ENCODE measurements at regions not wholly inside any gene's neighbourhood (a gene's known extent, or its start where the extent isn't known, plus 50 kb on each side); places are given as distances from the start of the nearest gene placed in this dataset.

- no peak for FAIRE-seq
- no peak overlapping the region for H2AFZ ChIP-seq (ENCODE audit: low read depth, low read length)
- H3K4me1 ChIP-seq (ENCODE audit: insufficient read depth, low read length), result no peaks in the 10 kb centered on the region
- Mint-ChIP-seq H3K27me3 (ENCODE audit: low read depth, unreplicated experiment) (no peaks in the 10 kb centered on the region), H3K36me3 (ENCODE audit: low read depth, unreplicated experiment) (no peaks in the 10 kb centered on the region), H3K9me3 (ENCODE audit: unreplicated experiment) (peaks cover 1% of the 10 kb centered on the region), H3K27ac (ENCODE audit: unreplicated experiment) (no peak overlapping the region), H3K4me1 (ENCODE audit: low read depth, unreplicated experiment) (no peaks in the 10 kb centered on the region), H3K4me3 (ENCODE audit: unreplicated experiment) (no peak overlapping the region)
- no peak overlapping the region for H3K4me3 ChIP-seq (ENCODE audit: insufficient read depth, low read depth, low read length)
- TF ChIP-seq CTCF (IDR thresholded peaks at IDR 0.05; ENCODE audit: insufficient read depth, low read depth, low read length), result no peak
- no peak for TF ChIP-seq EZH2 (IDR thresholded peaks at IDR 0.05; ENCODE audit: insufficient read depth, low read length)
- H3K4me2 ChIP-seq (ENCODE audit: low read length), result no peak overlapping the region
- H3K36me3 ChIP-seq (ENCODE audit: insufficient read depth, low read length), result no peaks in the 10 kb centered on the region
- H3K9ac ChIP-seq (ENCODE audit: low read length), result no peak overlapping the region
- no peaks in the 10 kb centered on the region for H3K79me2 ChIP-seq (ENCODE audit: insufficient read depth, low read length)
- no peak for DNase-seq (ENCODE audit: low read depth)
- no peaks in the 10 kb centered on the region for H4K20me1 ChIP-seq (ENCODE audit: insufficient read depth, low read length)
- H3K9me3 ChIP-seq (ENCODE audit: insufficient read depth, low read depth, low read length), result peaks cover 5% of the 10 kb centered on the region
- H3K27me3 ChIP-seq (ENCODE audit: insufficient read depth, low read length), result no peaks in the 10 kb centered on the region
- H3K27ac ChIP-seq (ENCODE audit: low read depth, low read length), result no peak overlapping the region
Observed at GRCh38 chr7:49580000-49580399, 193.4 kb upstream of the VWC2 start.

GRCh38 chr7:49580761-49581160, 192.7 kb upstream of the VWC2 start:
- no peak for DNase-seq (ENCODE audit: low read depth)
- FAIRE-seq, result no peak
- H3K4me1 Mint-ChIP-seq (ENCODE audit: low read depth, unreplicated experiment), result no peaks in the 10 kb centered on the region
- peaks cover 1% of the 10 kb centered on the region for H3K9me3 Mint-ChIP-seq (ENCODE audit: unreplicated experiment)
- H3K36me3 Mint-ChIP-seq (ENCODE audit: low read depth, unreplicated experiment), result no peaks in the 10 kb centered on the region
- Histone ChIP-seq H3K9ac (ENCODE audit: low read length) (no peak overlapping the region), H3K27ac (ENCODE audit: low read depth, low read length) (no peak overlapping the region), H3K79me2 (ENCODE audit: insufficient read depth, low read length) (no peaks in the 10 kb centered on the region), H3K4me3 (ENCODE audit: insufficient read depth, low read depth, low read length) (no peak overlapping the region), H3K4me2 (ENCODE audit: low read length) (no peak overlapping the region), H3K27me3 (ENCODE audit: insufficient read depth, low read length) (no peaks in the 10 kb centered on the region), H2AFZ (ENCODE audit: low read depth, low read length) (no peak overlapping the region), H3K36me3 (ENCODE audit: insufficient read depth, low read length) (no peaks in the 10 kb centered on the region), H4K20me1 (ENCODE audit: insufficient read depth, low read length) (no peaks in the 10 kb centered on the region), H3K4me1 (ENCODE audit: insufficient read depth, low read length) (no peaks in the 10 kb centered on the region), H3K9me3 (ENCODE audit: insufficient read depth, low read depth, low read length) (peaks cover 5% of the 10 kb centered on the region)
- no peak for TF ChIP-seq CTCF (IDR thresholded peaks at IDR 0.05; ENCODE audit: insufficient read depth, low read depth, low read length)
- no peak for TF ChIP-seq EZH2 (IDR thresholded peaks at IDR 0.05; ENCODE audit: insufficient read depth, low read length)
- no peak overlapping the region for H3K4me3 Mint-ChIP-seq (ENCODE audit: unreplicated experiment)
- H3K27ac Mint-ChIP-seq (ENCODE audit: unreplicated experiment), result no peak overlapping the region
- H3K27me3 Mint-ChIP-seq (ENCODE audit: low read depth, unreplicated experiment), result no peaks in the 10 kb centered on the region

GRCh38 chr7:49583440-49583839, 190.0 kb upstream of the VWC2 start:
- FAIRE-seq (no peak), DNase-seq (ENCODE audit: low read depth) (no peak)
- Mint-ChIP-seq H3K4me1 (ENCODE audit: low read depth, unreplicated experiment) (no peaks in the 10 kb centered on the region), H3K27me3 (ENCODE audit: low read depth, unreplicated experiment) (no peaks in the 10 kb centered on the region), H3K9me3 (ENCODE audit: unreplicated experiment) (peaks cover 1% of the 10 kb centered on the region), H3K4me3 (ENCODE audit: unreplicated experiment) (no peak overlapping the region), H3K27ac (ENCODE audit: unreplicated experiment) (no peak overlapping the region), H3K36me3 (ENCODE audit: low read depth, unreplicated experiment) (no peaks in the 10 kb centered on the region)
- H3K36me3 ChIP-seq (ENCODE audit: insufficient read depth, low read length), result no peaks in the 10 kb centered on the region
- no peak overlapping the region for H3K4me2 ChIP-seq (ENCODE audit: low read length)
- H3K27ac ChIP-seq (ENCODE audit: low read depth, low read length), result no peak overlapping the region
- no peak overlapping the region for H3K4me3 ChIP-seq (ENCODE audit: insufficient read depth, low read depth, low read length)
- peaks cover 5% of the 10 kb centered on the region for H3K9me3 ChIP-seq (ENCODE audit: insufficient read depth, low read depth, low read length)
- no peaks in the 10 kb centered on the region for H3K27me3 ChIP-seq (ENCODE audit: insufficient read depth, low read length)
- no peaks in the 10 kb centered on the region for H3K4me1 ChIP-seq (ENCODE audit: insufficient read depth, low read length)
- no peak for TF ChIP-seq EZH2 (IDR thresholded peaks at IDR 0.05; ENCODE audit: insufficient read depth, low read length)
- TF ChIP-seq CTCF (IDR thresholded peaks at IDR 0.05; ENCODE audit: insufficient read depth, low read depth, low read length), result no peak
- H4K20me1 ChIP-seq (ENCODE audit: insufficient read depth, low read length), result no peaks in the 10 kb centered on the region
- no peaks in the 10 kb centered on the region for H3K79me2 ChIP-seq (ENCODE audit: insufficient read depth, low read length)
- H3K9ac ChIP-seq (ENCODE audit: low read length), result no peak overlapping the region
- no peak overlapping the region for H2AFZ ChIP-seq (ENCODE audit: low read depth, low read length)

All from astrocyte (in vitro differentiated cells and primary cell).